ENCODE measurements at regions not wholly inside any gene's neighbourhood (a gene's known extent, or its start where the extent isn't known, plus 50 kb on each side); places are given as distances from the start of the nearest gene placed in this dataset.

- no peaks in the 10 kb centered on the region for H3K4me1 ChIP-seq (ENCODE audit: insufficient read depth, low read length)
- H4K91ac ChIP-seq (ENCODE audit: insufficient read length, low read depth, low read length) = no peak overlapping the region
- no peak overlapping the region for H3T11ph ChIP-seq (ENCODE audit: low read length)
- no peak overlapping the region for H2BK12ac ChIP-seq (ENCODE audit: insufficient read length, low read depth, low read length)
- no CpG with 5 or more reads among the region's 1 CpG for WGBS (ENCODE audit: extremely low coverage, insufficient read length, low lambda C conversion rate)
- no peak overlapping the region for H3K23ac ChIP-seq (ENCODE audit: insufficient read length, low read depth, low read length)
- no peak overlapping the region for H4K8ac ChIP-seq (replicated peaks; ENCODE audit: insufficient read length, low read depth, low read length)
- H3K9me3 Mint-ChIP-seq = peaks cover 5 to 14% of the 10 kb centered on the region in 2 experiments
- H3K27me3 ChIP-seq (ENCODE audit: insufficient read depth, low read length) = no peaks in the 10 kb centered on the region
- H3K23me2 ChIP-seq (ENCODE audit: insufficient read length, low read depth, low read length, poor library complexity, severe bottlenecking) = no peaks in the 10 kb centered on the region
- no peak overlapping the region for H3K9ac ChIP-seq (ENCODE audit: extremely low read depth, insufficient read length, low read length)
- no peaks in the 10 kb centered on the region for H3K79me2 ChIP-seq (ENCODE audit: insufficient read depth, low read length)
- no peak overlapping the region for H3K27ac ChIP-seq (ENCODE audit: insufficient read length, low read depth, low read length)
- H2BK15ac ChIP-seq (ENCODE audit: low read depth, low read length) = no peak overlapping the region
- peaks cover 5 to 6% (median 6%) of the 10 kb centered on the region in 3 experiments; a peak in 6 of 7 replicates for H3K36me3 Mint-ChIP-seq (ENCODE audit: insufficient read depth in 1 of 3, low read depth in 3 of 3)
- no peak overlapping the region for H3K4ac ChIP-seq (ENCODE audit: low read depth, low read length)
- H3K4me3 Mint-ChIP-seq = no peak overlapping the region
- H3K27me3 Mint-ChIP-seq (ENCODE audit: low read depth) = no peaks in the 10 kb centered on the region
- no peak for DNase-seq
- no peak overlapping the region for H2AK5ac ChIP-seq (ENCODE audit: insufficient read length, low read length)
- H3K27ac Mint-ChIP-seq = no peak overlapping the region
- no peak overlapping the region for H3K14ac ChIP-seq (ENCODE audit: insufficient read depth, low read length)
- no peak overlapping the region for H2AFZ ChIP-seq (ENCODE audit: low read length)
- H3K79me1 ChIP-seq (ENCODE audit: insufficient read depth, low read depth, low read length, poor library complexity, severe bottlenecking) = no peaks in the 10 kb centered on the region
- H3K18ac ChIP-seq (ENCODE audit: insufficient read length, low read depth, low read length) = no peak overlapping the region
- no peak overlapping the region for H3K4me2 ChIP-seq (ENCODE audit: insufficient read depth, insufficient read length, low read length)
- no peaks in the 10 kb centered on the region for H3K9me3 ChIP-seq (ENCODE audit: control insufficient read depth, low read depth, low read length)
- H4K5ac ChIP-seq (ENCODE audit: insufficient read length, low read depth, low read length) = no peak overlapping the region
- H3K4me1 Mint-ChIP-seq = no peaks in the 10 kb centered on the region
- no peak for TF ChIP-seq CTCF (conservative IDR thresholded peaks at IDR 0.05)
- H2BK120ac ChIP-seq (ENCODE audit: low read depth, low read length, poor library complexity, severe bottlenecking) = no peak overlapping the region
- no peak overlapping the region for H2BK5ac ChIP-seq (ENCODE audit: insufficient read length, low read length)
- H2BK20ac ChIP-seq (ENCODE audit: low read depth, low read length, poor library complexity, severe bottlenecking) = no peak overlapping the region
- H4K20me1 ChIP-seq (ENCODE audit: control insufficient read depth, insufficient read depth, insufficient read length) = no peaks in the 10 kb centered on the region
- no peak overlapping the region for H3K56ac ChIP-seq (ENCODE audit: insufficient read length, low read depth, low read length)
Measured at GRCh38 chr18:27313678-27314077, 128.6 kb upstream of the CHST9 start.
